NB4 (cell line): ENCODE measurements at regions not wholly inside any gene's neighbourhood (a gene's known extent, or its start where the extent isn't known, plus 50 kb on each side); places are given as distances from the start of the nearest gene placed in this dataset.

Experiments
- DNase-seq: peaks from one replicate; pipeline ENCODE4 v3.0.0; 2010; ENCODE audit warnings: low read depth
- H3K4me3 ChIP-seq: one replicate; pipeline ENCODE4 v1.5.1; 2011; ENCODE audit warnings: mild to moderate bottlenecking, low read depth, low read length, moderate library complexity
- MYC ChIP-seq: IDR thresholded peaks from 2 replicates; pipeline ENCODE4 v1.6.1; 2011; ENCODE audit warnings: low read depth, low read length
- POLR2A ChIP-seq: IDR thresholded peaks from 2 replicates; pipeline ENCODE4 v1.6.1; 2011; ENCODE audit warnings: mild to moderate bottlenecking; ENCODE audit not compliant: insufficient read length; ENCODE audit errors: extremely low read depth
- TF ChIP-seq, protein P1 (sequence below): IDR thresholded peaks from 2 replicates; pipeline ENCODE4 v1.6.1; 2011; ENCODE audit warnings: low read depth, low read length
- TF ChIP-seq, protein P2 (sequence below): IDR thresholded peaks from one replicate; pipeline ENCODE4 v1.5.1; 2012; ENCODE audit warnings: low read depth, low read length

DNA sequence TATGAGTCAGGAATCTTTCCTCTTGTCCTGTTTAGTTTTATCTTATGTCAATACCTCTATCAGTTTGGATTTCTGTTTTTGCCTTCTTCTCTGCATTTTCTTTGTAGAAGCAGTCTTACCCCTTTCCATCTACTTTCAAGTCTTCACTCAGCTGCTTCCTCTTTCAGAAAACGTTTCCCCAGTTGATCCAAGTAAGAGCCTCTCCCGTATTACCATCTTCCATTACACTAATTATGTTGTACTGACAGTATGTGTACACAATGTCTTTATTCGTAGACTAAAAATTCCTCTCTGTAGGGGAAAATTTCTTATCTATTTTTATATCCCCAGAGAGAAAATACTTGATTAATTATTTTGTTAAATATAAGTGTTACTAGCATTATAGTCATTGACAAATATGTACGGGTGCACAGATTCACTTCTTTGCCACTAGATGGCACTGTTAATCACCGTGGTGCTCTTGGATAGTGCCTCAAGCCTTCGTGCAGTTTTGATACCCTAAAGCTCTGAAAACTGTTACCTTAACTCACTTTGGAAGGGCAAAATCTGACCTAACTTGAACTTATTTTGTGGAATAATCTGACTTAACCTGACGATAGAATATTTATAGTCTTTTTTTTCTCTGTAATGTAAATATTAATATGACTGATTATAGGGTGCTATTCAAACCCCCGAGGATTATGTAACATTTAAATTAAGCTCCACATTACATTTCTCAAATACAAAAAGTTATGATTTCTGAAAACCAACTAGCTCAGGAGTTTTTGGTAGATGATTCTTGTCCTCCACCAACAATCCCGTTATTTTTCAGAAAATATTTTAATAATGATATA, 74.2 kb upstream of the POU1F1 start:
- peak; percentile 58 for DNase-seq
- H3K4me3 ChIP-seq: no peak overlapping the region
- TF ChIP-seq, protein P1, sequence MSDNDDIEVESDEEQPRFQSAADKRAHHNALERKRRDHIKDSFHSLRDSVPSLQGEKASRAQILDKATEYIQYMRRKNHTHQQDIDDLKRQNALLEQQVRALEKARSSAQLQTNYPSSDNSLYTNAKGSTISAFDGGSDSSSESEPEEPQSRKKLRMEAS: no peak
- no peak for TF ChIP-seq MYC
- TF ChIP-seq, protein P2, sequence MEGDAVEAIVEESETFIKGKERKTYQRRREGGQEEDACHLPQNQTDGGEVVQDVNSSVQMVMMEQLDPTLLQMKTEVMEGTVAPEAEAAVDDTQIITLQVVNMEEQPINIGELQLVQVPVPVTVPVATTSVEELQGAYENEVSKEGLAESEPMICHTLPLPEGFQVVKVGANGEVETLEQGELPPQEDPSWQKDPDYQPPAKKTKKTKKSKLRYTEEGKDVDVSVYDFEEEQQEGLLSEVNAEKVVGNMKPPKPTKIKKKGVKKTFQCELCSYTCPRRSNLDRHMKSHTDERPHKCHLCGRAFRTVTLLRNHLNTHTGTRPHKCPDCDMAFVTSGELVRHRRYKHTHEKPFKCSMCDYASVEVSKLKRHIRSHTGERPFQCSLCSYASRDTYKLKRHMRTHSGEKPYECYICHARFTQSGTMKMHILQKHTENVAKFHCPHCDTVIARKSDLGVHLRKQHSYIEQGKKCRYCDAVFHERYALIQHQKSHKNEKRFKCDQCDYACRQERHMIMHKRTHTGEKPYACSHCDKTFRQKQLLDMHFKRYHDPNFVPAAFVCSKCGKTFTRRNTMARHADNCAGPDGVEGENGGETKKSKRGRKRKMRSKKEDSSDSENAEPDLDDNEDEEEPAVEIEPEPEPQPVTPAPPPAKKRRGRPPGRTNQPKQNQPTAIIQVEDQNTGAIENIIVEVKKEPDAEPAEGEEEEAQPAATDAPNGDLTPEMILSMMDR: peak; percentile 72
- TF ChIP-seq POLR2A: no peak

DNA sequence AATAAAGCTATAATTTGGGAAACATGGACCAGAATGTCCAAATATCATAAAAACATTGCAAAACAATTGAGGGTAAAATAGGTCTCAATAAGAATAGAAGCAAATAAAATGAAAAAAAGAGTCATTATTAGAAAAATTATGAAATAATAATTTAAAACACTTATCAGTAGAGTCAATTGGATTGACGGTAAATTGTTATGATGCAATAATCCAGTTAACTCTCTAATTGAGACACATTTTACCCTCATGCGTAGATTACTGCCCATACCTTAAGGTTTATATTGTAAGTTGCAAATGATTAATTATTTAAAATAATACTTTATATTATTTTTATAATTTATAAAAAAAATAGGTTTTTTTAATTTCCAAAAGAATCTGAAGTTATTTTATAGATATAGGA, 73.4 kb upstream of the POU1F1 start:
- no peak overlapping the region for H3K4me3 ChIP-seq
- no peak for DNase-seq
- TF ChIP-seq POLR2A (no peak), MYC (no peak)
- TF ChIP-seq, protein P1: no peak
- TF ChIP-seq, protein P2: no peak

DNA sequence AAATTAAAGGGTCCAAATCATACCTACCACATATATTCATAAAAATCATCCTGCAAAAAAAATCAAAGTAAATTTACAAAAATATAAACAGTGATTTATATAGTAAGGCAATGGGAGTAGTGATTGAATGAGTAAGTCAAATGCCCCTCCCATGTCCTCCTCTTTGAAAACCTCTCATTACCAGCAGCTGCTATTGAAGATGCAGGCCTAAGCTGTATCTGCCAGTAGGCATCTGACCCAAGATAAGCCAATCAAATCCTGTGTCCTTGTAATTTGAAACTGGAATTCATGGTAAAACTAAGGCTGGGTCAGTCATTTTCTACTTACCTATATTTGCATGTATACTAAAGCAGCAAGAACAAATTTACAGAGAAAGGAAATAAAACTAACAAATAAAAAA, 60.4 kb upstream of the POU1F1 start:
- no peak for DNase-seq
- TF ChIP-seq, protein P1: no peak
- TF ChIP-seq MYC: no peak
- TF ChIP-seq, protein P2: no peak
- no peak for TF ChIP-seq POLR2A
- no peak overlapping the region for H3K4me3 ChIP-seq

DNA sequence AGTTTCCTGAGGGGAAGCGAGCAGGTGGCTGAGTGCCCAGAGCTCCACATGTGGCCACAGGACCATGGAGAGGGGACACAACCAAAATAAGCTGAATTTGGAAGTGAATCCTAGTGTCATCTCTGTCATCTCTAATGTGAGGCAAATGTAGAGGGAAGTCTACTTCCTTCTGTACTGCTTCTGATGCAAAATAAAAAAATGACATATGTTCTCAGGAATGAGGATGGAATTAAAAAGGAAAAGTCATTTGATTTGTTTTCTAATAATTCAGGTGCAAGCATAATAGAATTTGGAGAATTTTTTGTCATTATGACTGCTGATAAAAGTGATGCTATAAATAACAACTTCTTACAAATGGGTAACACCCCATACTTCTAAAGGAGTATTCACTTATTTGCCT, 59.5 kb upstream of the POU1F1 start:
- H3K4me3 ChIP-seq: no peak overlapping the region
- TF ChIP-seq MYC (no peak), POLR2A (no peak)
- TF ChIP-seq, protein P1: no peak
- TF ChIP-seq, protein P2: no peak
- DNase-seq: no peak

DNA sequence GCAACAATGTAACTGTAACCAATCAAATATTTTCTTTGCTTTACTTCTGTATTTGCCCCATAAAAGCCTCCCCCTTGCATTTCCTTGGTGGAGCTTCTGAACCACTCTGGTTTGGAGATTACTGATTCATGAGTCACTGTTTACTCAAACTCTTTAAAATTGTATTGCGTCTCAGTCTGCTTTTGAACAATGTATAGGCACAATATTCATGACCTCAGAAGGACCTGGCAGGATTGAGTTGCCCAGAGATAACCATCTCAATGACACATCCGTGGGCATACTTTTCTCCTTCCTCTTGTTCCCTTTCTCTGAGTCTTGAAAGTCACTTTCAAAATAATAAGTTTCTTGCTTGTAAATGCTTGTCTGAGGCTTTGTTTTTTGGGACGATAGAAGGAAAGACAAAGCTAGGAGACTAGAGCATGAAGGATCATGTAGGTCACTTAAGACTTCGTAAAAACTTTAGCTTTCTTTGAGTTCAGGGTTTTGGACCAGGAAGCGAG, 57.1 kb upstream of the POU1F1 start:
- TF ChIP-seq, protein P1: no peak
- TF ChIP-seq POLR2A (no peak), MYC (no peak)
- TF ChIP-seq, protein P2: no peak
- no peak overlapping the region for H3K4me3 ChIP-seq
- DNase-seq: peak; percentile 62
